ENCODE measurements at regions not wholly inside any gene's neighbourhood (a gene's known extent, or its start where the extent isn't known, plus 50 kb on each side); places are given as distances from the start of the nearest gene placed in this dataset.

DNA sequence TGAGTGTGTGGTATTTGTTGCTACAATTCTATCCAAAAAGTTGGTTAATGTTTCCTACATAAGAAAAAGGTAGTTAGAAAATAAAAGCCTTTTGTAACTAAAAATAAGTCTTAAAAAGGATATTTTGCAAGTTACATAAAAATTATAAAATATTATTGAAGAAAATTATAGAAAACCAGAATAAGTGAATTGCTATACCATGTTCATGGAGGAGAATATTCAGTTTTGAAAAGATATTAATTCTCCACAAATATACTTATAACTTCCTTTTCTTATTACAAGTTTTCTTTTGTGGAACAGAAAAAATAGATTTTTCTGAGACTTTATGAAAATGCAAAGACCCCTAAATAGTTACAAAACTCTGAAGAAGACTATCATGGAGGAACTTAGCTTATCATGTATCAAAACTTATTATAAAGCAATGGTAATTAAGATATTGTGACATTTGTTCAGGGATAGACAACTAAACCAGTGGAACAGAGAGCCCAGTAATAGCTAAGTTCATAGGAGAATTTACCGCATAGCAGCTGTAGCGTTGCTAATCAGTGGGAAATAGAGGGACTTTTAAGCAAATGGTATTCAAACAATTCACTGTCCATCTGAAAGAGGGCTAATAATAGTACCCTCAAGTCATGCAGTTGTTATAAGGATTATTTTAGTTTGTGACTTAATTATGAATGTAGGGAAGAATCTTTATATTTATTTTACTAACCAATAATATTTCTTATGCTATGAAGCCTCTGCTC, 515.2 kb upstream of the ZNF608 start:
- Mint-ChIP-seq H3K4me1 (no peaks in the 10 kb centered on the region), H3K4me3 (no peak overlapping the region), H3K9me3 (peaks cover 11 to 14% (median 13%) of the 10 kb centered on the region in 3 donors), H3K36me3 (no peaks in the 10 kb centered on the region), H3K27ac (no peak overlapping the region), H3K27me3 (no peaks in the 10 kb centered on the region)
- H3K27me3 ChIP-seq (replicated peaks in 1 of 2; ENCODE audit: control insufficient read depth in 2 of 2, extremely low read depth in 1 of 2, insufficient read depth in 2 of 2, low read length in 1 of 2): no peaks in the 10 kb centered on the region
- POLR2A ChIA-PET: no interaction called here
- no peak overlapping the region for H3K27ac ChIP-seq (ENCODE audit: low read length)
- DNase-seq (no peak), ATAC-seq (replicated peaks in 1 of 4) (no peak)
- CTCF ChIA-PET: no interaction called here
- no peaks in the 10 kb centered on the region for H3K4me1 ChIP-seq (ENCODE audit: control insufficient read depth in 1 of 2, extremely low read depth in 1 of 2, insufficient read depth in 2 of 2, low read length in 2 of 2)
- H3K9me3 ChIP-seq: no peaks in the 10 kb centered on the region
- no peaks in the 10 kb centered on the region for H3K36me3 ChIP-seq (ENCODE audit: control insufficient read depth in 2 of 2, extremely low read depth in 1 of 2, insufficient read depth in 1 of 2, low read length in 1 of 2)
- WGBS (ENCODE audit: insufficient coverage): no CpG with 5 or more reads among the region's 2 CpGs
- H3K4me3 ChIP-seq (ENCODE audit: control insufficient read depth in 1 of 2, extremely low read depth in 1 of 2, low read length in 1 of 2): no peak overlapping the region

GRCh38 chr5:125262782-125263181, 516.3 kb upstream of the ZNF608 start:
- no peaks in the 10 kb centered on the region for H3K36me3 Mint-ChIP-seq
- H3K4me1 ChIP-seq (ENCODE audit: control insufficient read depth in 1 of 2, extremely low read depth in 1 of 2, insufficient read depth in 2 of 2, low read length in 2 of 2): no peaks in the 10 kb centered on the region
- no peaks in the 10 kb centered on the region for H3K9me3 ChIP-seq
- H3K9me3 Mint-ChIP-seq: peaks cover 11 to 14% (median 13%) of the 10 kb centered on the region in 3 donors
- H3K27ac ChIP-seq (ENCODE audit: low read length): no peak overlapping the region
- no peaks in the 10 kb centered on the region for H3K4me1 Mint-ChIP-seq
- no CpG with 5 or more reads among the region's 4 CpGs for WGBS (ENCODE audit: insufficient coverage)
- no peak overlapping the region for H3K27ac Mint-ChIP-seq
- DNase-seq: no peak
- H3K4me3 Mint-ChIP-seq: no peak overlapping the region
- no peaks in the 10 kb centered on the region for H3K36me3 ChIP-seq (ENCODE audit: control insufficient read depth in 2 of 2, extremely low read depth in 1 of 2, insufficient read depth in 1 of 2, low read length in 1 of 2)
- no peaks in the 10 kb centered on the region for H3K27me3 Mint-ChIP-seq
- H3K27me3 ChIP-seq (replicated peaks in 1 of 2; ENCODE audit: control insufficient read depth in 2 of 2, extremely low read depth in 1 of 2, insufficient read depth in 2 of 2, low read length in 1 of 2): no peaks in the 10 kb centered on the region
- H3K4me3 ChIP-seq (ENCODE audit: control insufficient read depth in 1 of 2, extremely low read depth in 1 of 2, low read length in 1 of 2): no peak overlapping the region
- POLR2A ChIA-PET: no interaction called here
- no peak for ATAC-seq (replicated peaks in 1 of 4)
- CTCF ChIA-PET: no interaction called here

GRCh38 chr5:125263356-125263755, 516.9 kb upstream of the ZNF608 start:
- no CpG with 5 or more reads among the region's 1 CpG for WGBS (ENCODE audit: insufficient coverage)
- POLR2A ChIA-PET: no interaction called here

GRCh38 chr5:125266106-125266505, 519.7 kb upstream of the ZNF608 start:
- ChIA-PET POLR2A (no interaction called here), CTCF (no interaction called here)
- Histone ChIP-seq H3K27ac (ENCODE audit: low read length) (no peak overlapping the region), H3K36me3 (ENCODE audit: control insufficient read depth in 2 of 2, extremely low read depth in 1 of 2, insufficient read depth in 1 of 2, low read length in 1 of 2) (no peaks in the 10 kb centered on the region), H3K4me1 (ENCODE audit: control insufficient read depth in 1 of 2, extremely low read depth in 1 of 2, insufficient read depth in 2 of 2, low read length in 2 of 2) (no peaks in the 10 kb centered on the region), H3K27me3 (replicated peaks in 1 of 2; ENCODE audit: control insufficient read depth in 2 of 2, extremely low read depth in 1 of 2, insufficient read depth in 2 of 2, low read length in 1 of 2) (no peaks in the 10 kb centered on the region), H3K4me3 (ENCODE audit: control insufficient read depth in 1 of 2, extremely low read depth in 1 of 2, low read length in 1 of 2) (no peak overlapping the region), H3K9me3 (no peaks in the 10 kb centered on the region)
- ATAC-seq (replicated peaks in 1 of 4) (no peak), DNase-seq (no peak)
- Mint-ChIP-seq H3K4me3 (no peak overlapping the region), H3K27me3 (no peaks in the 10 kb centered on the region), H3K9me3 (peaks cover 10 to 14% (median 11%) of the 10 kb centered on the region in 3 donors), H3K4me1 (no peaks in the 10 kb centered on the region), H3K27ac (no peak overlapping the region), H3K36me3 (no peaks in the 10 kb centered on the region)
- WGBS (ENCODE audit: insufficient coverage): no CpG with 5 or more reads among the region's 2 CpGs

More at GRCh38 chr5:125263356-125263755, 516.9 kb upstream of the ZNF608 start:
- H3K9me3 ChIP-seq: no peaks in the 10 kb centered on the region
- Mint-ChIP-seq H3K4me1 (no peaks in the 10 kb centered on the region), H3K27ac (no peak overlapping the region), H3K9me3 (peaks cover 12 to 17% (median 14%) of the 10 kb centered on the region in 3 donors), H3K4me3 (no peak overlapping the region), H3K36me3 (no peaks in the 10 kb centered on the region), H3K27me3 (no peaks in the 10 kb centered on the region)
- H3K4me1 ChIP-seq (ENCODE audit: control insufficient read depth in 1 of 2, extremely low read depth in 1 of 2, insufficient read depth in 2 of 2, low read length in 2 of 2): no peaks in the 10 kb centered on the region
- no peaks in the 10 kb centered on the region for H3K27me3 ChIP-seq (replicated peaks in 1 of 2; ENCODE audit: control insufficient read depth in 2 of 2, extremely low read depth in 1 of 2, insufficient read depth in 2 of 2, low read length in 1 of 2)
- no peak for ATAC-seq (replicated peaks in 1 of 4)
- CTCF ChIA-PET: no interaction called here
- no peak for DNase-seq
- no peak overlapping the region for H3K4me3 ChIP-seq (ENCODE audit: control insufficient read depth in 1 of 2, extremely low read depth in 1 of 2, low read length in 1 of 2)
- H3K27ac ChIP-seq (ENCODE audit: low read length): no peak overlapping the region
- no peaks in the 10 kb centered on the region for H3K36me3 ChIP-seq (ENCODE audit: control insufficient read depth in 2 of 2, extremely low read depth in 1 of 2, insufficient read depth in 1 of 2, low read length in 1 of 2)

DNA sequence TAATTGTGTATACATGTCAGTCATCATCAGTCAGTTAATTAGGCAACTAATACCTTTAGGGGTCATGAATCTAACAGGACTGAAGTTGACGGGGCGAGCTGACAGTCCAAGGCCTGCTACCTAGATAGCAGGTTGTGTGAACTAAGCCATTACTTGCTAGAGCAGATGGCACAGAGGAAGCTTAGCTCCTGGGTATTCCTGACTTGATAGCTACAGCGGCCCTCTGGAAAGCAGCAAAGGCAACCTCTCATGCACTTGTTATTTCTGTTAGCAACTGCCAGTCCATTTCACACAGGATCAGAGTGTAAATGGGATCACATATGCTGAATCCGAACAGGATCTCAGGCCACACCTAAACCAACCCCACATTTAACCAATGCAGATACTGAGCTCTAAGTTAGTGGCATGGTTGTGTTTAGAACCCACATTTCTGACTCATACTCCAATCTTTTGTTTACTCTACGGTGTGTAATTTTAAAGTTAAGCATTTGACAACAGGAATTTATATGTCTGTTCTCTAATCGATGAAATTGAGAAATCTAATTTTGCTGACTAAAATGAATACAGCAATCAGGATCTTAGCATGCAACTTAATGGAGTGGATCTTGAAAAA, 521.3 kb upstream of the ZNF608 start:
- H3K27ac ChIP-seq (ENCODE audit: low read length): no peak overlapping the region
- CTCF ChIA-PET: no interaction called here
- H3K4me1 ChIP-seq (ENCODE audit: control insufficient read depth in 1 of 2, extremely low read depth in 1 of 2, insufficient read depth in 2 of 2, low read length in 2 of 2): no peaks in the 10 kb centered on the region
- ATAC-seq (replicated peaks in 1 of 4): no peak
- no peaks in the 10 kb centered on the region for H3K9me3 ChIP-seq
- H3K4me3 ChIP-seq (ENCODE audit: control insufficient read depth in 1 of 2, extremely low read depth in 1 of 2, low read length in 1 of 2): no peak overlapping the region
- H3K27me3 ChIP-seq (replicated peaks in 1 of 2; ENCODE audit: control insufficient read depth in 2 of 2, extremely low read depth in 1 of 2, insufficient read depth in 2 of 2, low read length in 1 of 2): no peaks in the 10 kb centered on the region
- no peaks in the 10 kb centered on the region for H3K36me3 Mint-ChIP-seq
- 81% methylated on average over 3 of the region's 6 CpGs for WGBS (ENCODE audit: insufficient coverage)
- peaks cover 13 to 14% (median 13%) of the 10 kb centered on the region in 3 donors for H3K9me3 Mint-ChIP-seq
- no peak overlapping the region for H3K27ac Mint-ChIP-seq
- H3K36me3 ChIP-seq (ENCODE audit: control insufficient read depth in 2 of 2, extremely low read depth in 1 of 2, insufficient read depth in 1 of 2, low read length in 1 of 2): no peaks in the 10 kb centered on the region
- POLR2A ChIA-PET: no interaction called here
- no peak for DNase-seq
- no peak overlapping the region for H3K4me3 Mint-ChIP-seq
- H3K4me1 Mint-ChIP-seq: no peaks in the 10 kb centered on the region
- H3K27me3 Mint-ChIP-seq: no peaks in the 10 kb centered on the region

DNA sequence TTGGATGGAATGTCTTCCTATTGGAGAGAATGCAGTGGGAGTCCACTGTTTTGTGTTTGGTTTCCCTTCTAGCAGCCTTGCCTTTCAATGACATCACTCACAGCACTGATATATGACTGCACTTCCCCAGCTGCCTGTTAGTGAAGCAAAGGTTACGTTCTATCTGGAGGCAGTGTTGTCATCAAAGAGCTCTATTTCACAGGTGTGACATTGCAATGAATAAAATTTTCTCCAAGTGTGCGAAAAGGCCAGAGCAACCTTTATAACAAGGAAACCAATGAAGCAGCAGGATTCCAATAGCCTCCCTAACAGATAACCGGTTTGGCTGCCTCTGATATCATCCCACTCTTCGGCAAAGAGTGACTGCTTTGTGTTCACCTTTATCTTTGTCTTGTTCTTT, 523.5 kb upstream of the ZNF608 start:
- no peak overlapping the region for H3K27ac ChIP-seq (ENCODE audit: low read length)

More for the DNA sequence above, 523.5 kb upstream of the ZNF608 start:
- H3K27me3 ChIP-seq (replicated peaks in 1 of 2; ENCODE audit: control insufficient read depth in 2 of 2, extremely low read depth in 1 of 2, insufficient read depth in 2 of 2, low read length in 1 of 2): no peaks in the 10 kb centered on the region
- WGBS (ENCODE audit: insufficient coverage): 71% methylated on average over 1 of the region's 4 CpGs
- Mint-ChIP-seq H3K27me3 (no peaks in the 10 kb centered on the region), H3K27ac (no peak overlapping the region), H3K4me1 (no peaks in the 10 kb centered on the region), H3K36me3 (no peaks in the 10 kb centered on the region), H3K9me3 (peaks cover 10 to 19% (median 16%) of the 10 kb centered on the region in 3 donors), H3K4me3 (no peak overlapping the region)
- no peaks in the 10 kb centered on the region for H3K36me3 ChIP-seq (ENCODE audit: control insufficient read depth in 2 of 2, extremely low read depth in 1 of 2, insufficient read depth in 1 of 2, low read length in 1 of 2)
- DNase-seq (no peak), ATAC-seq (replicated peaks in 1 of 4) (no peak)
- H3K9me3 ChIP-seq: no peaks in the 10 kb centered on the region
- H3K4me1 ChIP-seq (ENCODE audit: control insufficient read depth in 1 of 2, extremely low read depth in 1 of 2, insufficient read depth in 2 of 2, low read length in 2 of 2): no peaks in the 10 kb centered on the region
- CTCF ChIA-PET: no interaction called here
- H3K4me3 ChIP-seq (ENCODE audit: control insufficient read depth in 1 of 2, extremely low read depth in 1 of 2, low read length in 1 of 2): no peak overlapping the region
- POLR2A ChIA-PET: interaction anchor here in 1 of 2 donors (0.6 kb wide), 1 partner anchor 143 kb away, joined by 7 read pairs; no protein-coding TSS in a partner anchor

All from T-cell (primary cell).